Stimulated activated CD4-positive, alpha-beta T cell treated with anti-CD3 and anti-CD28 coated beads, Interleukin-1b, Interleukin-23, amount 100 ng/mL, for 4 hours (primary cell): ENCODE measurements at regions not wholly inside any gene's neighbourhood (a gene's known extent, or its start where the extent isn't known, plus 50 kb on each side); places are given as distances from the start of the nearest gene placed in this dataset.

Experiments
- DNase-seq, 2 donors: peaks; one replicate each; pipeline ENCODE4 v3.0.0-alpha.2; 2020; ENCODE audit warnings: low read depth in 2 of 2

GRCh38 chr9:84583866-84584265 is 85.7 kb upstream of the NTRK2 start:
- DNase-seq, result no peak

- no peak for DNase-seq
Measured at GRCh38 chr9:84586662-84587061, 82.9 kb upstream of the NTRK2 start.

GRCh38 chr9:84587153-84587552 is 82.4 kb upstream of the NTRK2 start:
- no peak for DNase-seq

- DNase-seq, result no peak
Measured at GRCh38 chr9:84589542-84589941, 80.0 kb upstream of the NTRK2 start.

GRCh38 chr9:84590706-84591105 is 78.8 kb upstream of the NTRK2 start:
- no peak for DNase-seq

GRCh38 chr9:84592918-84593317 is 76.6 kb upstream of the NTRK2 start:
- no peak for DNase-seq

- no peak for DNase-seq
Measured at GRCh38 chr9:84593352-84593751, 76.2 kb upstream of the NTRK2 start.

- no peak for DNase-seq
Measured at GRCh38 chr9:84597131-84597530, 72.4 kb upstream of the NTRK2 start.

- no peak for DNase-seq
Measured at GRCh38 chr9:84598921-84599636, 70.5 kb upstream of the NTRK2 start.

- DNase-seq, result no peak
Measured at GRCh38 chr9:84600739-84601138, 68.8 kb upstream of the NTRK2 start.

- DNase-seq, result no peak
Measured at GRCh38 chr9:84604223-84604622, 65.3 kb upstream of the NTRK2 start.

GRCh38 chr9:84609779-84610178 is 59.8 kb upstream of the NTRK2 start:
- DNase-seq, result no peak

- no peak for DNase-seq
Measured at GRCh38 chr9:84613431-84613830, 56.1 kb upstream of the NTRK2 start.

GRCh38 chr9:84615544-84615943 is 54.0 kb upstream of the NTRK2 start:
- DNase-seq, result no peak

- no peak for DNase-seq
Measured at GRCh38 chr9:84617411-84618029, 52.0 kb upstream of the NTRK2 start.
